ENCODE measurements at regions not wholly inside any gene's neighbourhood (a gene's known extent, or its start where the extent isn't known, plus 50 kb on each side); places are given as distances from the start of the nearest gene placed in this dataset.

DNA sequence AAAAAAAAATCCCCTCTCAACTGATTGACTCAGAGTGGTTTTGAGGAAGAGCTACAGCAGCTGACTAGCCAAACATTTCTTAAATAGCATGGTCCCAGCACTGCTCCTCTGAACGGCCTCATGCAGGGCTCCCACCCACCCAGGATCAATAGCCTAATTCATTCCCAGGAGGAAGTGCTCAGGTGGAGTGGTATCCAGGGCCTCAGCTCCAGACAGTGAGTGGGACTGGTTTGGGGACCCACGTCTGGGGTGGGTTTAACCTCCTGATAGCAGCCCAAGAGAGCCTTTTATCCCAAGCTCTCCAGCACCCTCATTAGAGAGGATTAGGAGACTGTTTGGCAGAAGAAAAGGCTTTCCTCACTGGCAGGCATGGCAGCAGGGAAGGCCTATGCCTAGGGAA, 68.5 kb upstream of the CDH5 start:
- TF ChIP-seq, protein P1, sequence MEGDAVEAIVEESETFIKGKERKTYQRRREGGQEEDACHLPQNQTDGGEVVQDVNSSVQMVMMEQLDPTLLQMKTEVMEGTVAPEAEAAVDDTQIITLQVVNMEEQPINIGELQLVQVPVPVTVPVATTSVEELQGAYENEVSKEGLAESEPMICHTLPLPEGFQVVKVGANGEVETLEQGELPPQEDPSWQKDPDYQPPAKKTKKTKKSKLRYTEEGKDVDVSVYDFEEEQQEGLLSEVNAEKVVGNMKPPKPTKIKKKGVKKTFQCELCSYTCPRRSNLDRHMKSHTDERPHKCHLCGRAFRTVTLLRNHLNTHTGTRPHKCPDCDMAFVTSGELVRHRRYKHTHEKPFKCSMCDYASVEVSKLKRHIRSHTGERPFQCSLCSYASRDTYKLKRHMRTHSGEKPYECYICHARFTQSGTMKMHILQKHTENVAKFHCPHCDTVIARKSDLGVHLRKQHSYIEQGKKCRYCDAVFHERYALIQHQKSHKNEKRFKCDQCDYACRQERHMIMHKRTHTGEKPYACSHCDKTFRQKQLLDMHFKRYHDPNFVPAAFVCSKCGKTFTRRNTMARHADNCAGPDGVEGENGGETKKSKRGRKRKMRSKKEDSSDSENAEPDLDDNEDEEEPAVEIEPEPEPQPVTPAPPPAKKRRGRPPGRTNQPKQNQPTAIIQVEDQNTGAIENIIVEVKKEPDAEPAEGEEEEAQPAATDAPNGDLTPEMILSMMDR (IDR thresholded peaks at IDR 0.05): no peak
- no peak for TF ChIP-seq POLR2A (IDR thresholded peaks at IDR 0.05)
- no peaks in the 10 kb centered on the region for H3K36me3 ChIP-seq
- no peaks in the 10 kb centered on the region for H3K27me3 ChIP-seq
- H3K4me3 ChIP-seq: no peak overlapping the region
- no peaks in the 10 kb centered on the region for H3K9me3 ChIP-seq
- DNase-seq: peak in 1 of 3 donors; percentile 11
- no peak overlapping the region for H3K27ac ChIP-seq
- no peaks in the 10 kb centered on the region for H3K4me1 ChIP-seq

DNA sequence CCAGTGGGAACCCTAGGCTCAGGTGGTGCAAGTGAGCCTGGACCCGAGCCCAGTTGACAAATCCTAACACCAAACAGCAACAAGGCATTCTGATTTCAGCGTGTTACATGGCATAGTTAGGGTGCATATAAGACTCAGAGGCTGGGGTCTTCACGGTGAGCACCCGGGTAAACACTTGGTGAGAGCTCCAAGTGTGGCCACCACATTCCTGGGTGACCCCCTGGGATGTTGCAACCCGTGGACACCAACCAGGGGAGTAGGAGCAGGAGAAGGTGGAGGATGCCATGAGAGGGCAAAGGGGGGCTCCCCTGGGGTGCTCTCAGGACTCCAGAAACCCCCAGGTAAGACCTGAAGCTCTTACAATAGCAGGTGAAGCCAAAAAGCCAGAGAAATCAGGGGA, 69.9 kb upstream of the CDH5 start:
- Histone ChIP-seq H3K27me3 (no peaks in the 10 kb centered on the region), H3K4me3 (no peak overlapping the region), H3K27ac (no peak overlapping the region), H3K4me1 (no peaks in the 10 kb centered on the region), H3K9me3 (no peaks in the 10 kb centered on the region), H3K36me3 (no peaks in the 10 kb centered on the region)
- TF ChIP-seq POLR2A (IDR thresholded peaks at IDR 0.05): no peak
- peak in 1 of 3 donors; percentile 11 for DNase-seq

DNA sequence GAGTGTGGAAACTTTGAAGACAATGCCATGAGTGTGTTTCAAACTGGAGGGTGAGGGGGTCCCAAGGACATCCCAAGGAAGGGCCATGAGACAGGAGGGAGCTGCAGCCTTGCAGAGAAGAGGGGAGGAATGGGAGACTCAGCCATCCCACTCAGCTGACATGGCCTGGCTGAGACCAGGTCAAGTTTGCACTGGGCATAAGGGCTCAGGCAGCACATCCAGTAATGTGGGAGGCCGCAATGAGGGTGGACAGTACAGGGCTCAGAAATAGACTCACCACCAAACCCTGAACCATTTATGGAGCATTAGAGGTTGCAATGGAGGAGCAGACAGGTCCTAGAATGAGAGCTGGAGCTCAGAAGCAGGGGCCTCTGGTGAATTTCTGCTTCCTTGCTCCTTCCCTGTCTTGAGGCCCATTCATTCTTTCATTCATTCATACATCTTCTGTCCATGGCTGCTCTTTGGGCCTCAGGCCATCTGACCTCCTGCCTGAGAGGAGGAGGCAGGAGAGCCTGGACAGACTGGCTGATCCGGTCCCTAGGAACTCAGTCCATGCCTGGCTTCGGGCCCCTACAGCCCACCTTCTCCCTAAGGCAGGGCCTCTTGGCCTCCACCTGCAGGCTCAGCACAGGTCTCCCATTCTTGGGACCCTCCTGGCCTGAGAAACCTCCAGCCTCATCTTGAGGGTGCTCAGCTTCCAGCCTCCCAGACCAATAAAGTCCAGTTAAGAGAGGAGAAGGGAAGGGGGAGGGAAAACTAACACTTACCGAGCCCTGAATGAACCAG, 70.5 kb upstream of the CDH5 start:
- Histone ChIP-seq H3K4me3 (no peak overlapping the region), H3K4me1 (no peaks in the 10 kb centered on the region), H3K9me3 (no peaks in the 10 kb centered on the region), H3K27me3 (no peaks in the 10 kb centered on the region), H3K36me3 (no peaks in the 10 kb centered on the region), H3K27ac (no peak overlapping the region)
- DNase-seq: peak in 2 of 3 donors; percentile 4 to 28
- TF ChIP-seq, protein P1 (IDR thresholded peaks at IDR 0.05): no peak
- TF ChIP-seq POLR2A (IDR thresholded peaks at IDR 0.05): no peak

DNA sequence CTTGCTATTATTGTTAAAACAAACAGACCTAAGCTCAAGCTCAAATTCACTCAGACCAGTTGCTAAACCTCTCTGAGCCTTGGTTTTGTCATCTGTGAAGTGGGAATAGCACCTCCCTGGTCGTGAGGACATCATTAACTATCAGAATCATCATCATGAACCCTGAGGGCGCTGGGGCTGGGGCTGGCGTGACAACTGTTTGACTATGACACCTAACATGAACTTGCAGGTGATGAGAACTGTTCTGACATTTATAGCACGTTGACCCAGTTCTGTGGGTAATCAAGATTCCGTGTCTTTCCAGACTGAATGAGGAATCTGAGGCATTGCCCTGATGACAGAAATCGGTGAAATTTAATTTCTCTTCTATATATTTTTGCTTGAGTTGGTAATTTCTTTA, 71.3 kb upstream of the CDH5 start:
- TF ChIP-seq, protein P1 (IDR thresholded peaks at IDR 0.05): no peak
- no peak for TF ChIP-seq POLR2A (IDR thresholded peaks at IDR 0.05)
- no peaks in the 10 kb centered on the region for H3K9me3 ChIP-seq
- H3K36me3 ChIP-seq: no peaks in the 10 kb centered on the region
- H3K4me1 ChIP-seq: no peaks in the 10 kb centered on the region
- peak in 1 of 3 donors; percentile 14 for DNase-seq
- no peaks in the 10 kb centered on the region for H3K27me3 ChIP-seq
- no peak overlapping the region for H3K4me3 ChIP-seq
- no peak overlapping the region for H3K27ac ChIP-seq

DNA sequence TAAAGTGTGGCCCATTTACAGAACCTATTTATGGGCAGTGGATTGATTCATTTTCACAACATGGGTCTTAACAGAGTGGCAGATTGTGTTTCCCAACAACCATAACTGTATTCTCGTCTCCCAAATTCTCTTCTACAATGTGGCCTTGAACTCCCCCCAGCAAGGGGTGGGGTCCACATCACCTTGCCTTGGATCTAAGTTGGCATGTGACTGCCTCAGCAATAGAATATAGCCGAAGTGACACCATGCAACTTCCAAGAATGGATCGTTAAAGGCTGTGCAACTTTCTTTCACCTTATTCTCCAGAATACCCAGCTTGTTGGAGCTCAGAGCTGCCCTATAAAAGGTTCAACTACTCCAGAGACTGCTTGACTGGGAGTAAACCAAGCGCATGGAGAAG, 72.0 kb upstream of the CDH5 start:
- H3K4me1 ChIP-seq: no peaks in the 10 kb centered on the region
- H3K4me3 ChIP-seq: no peak overlapping the region
- no peaks in the 10 kb centered on the region for H3K36me3 ChIP-seq
- no peaks in the 10 kb centered on the region for H3K9me3 ChIP-seq
- DNase-seq: no peak
- H3K27me3 ChIP-seq: no peaks in the 10 kb centered on the region
- H3K27ac ChIP-seq: no peak overlapping the region
- TF ChIP-seq POLR2A (IDR thresholded peaks at IDR 0.05): no peak

DNA sequence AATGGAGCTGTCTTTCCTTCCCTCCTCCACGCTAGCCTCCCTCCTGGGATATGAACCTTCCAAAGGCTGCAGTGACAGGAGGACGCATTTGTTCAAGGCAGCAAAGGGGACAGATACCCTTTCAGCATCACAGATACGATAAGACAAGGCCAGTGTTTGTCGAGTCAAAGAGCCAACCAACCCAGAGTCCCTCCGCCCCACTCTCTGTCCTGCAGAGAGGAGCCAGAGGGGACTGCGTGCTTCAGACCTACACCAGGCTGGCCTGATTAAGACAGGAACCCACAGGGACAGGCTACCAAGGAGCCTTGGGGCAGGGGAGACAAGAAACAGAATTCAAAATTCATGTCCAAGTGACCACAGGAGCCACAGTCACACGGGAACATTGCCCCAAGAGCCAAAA, 72.6 kb upstream of the CDH5 start:
- DNase-seq: no peak
- H3K27ac ChIP-seq: no peak overlapping the region

More for the DNA sequence above, 72.6 kb upstream of the CDH5 start:
- no peaks in the 10 kb centered on the region for H3K9me3 ChIP-seq
- no peaks in the 10 kb centered on the region for H3K27me3 ChIP-seq
- TF ChIP-seq, protein P1 (IDR thresholded peaks at IDR 0.05): no peak
- no peak for TF ChIP-seq POLR2A (IDR thresholded peaks at IDR 0.05)
- no peaks in the 10 kb centered on the region for H3K4me1 ChIP-seq
- no peaks in the 10 kb centered on the region for H3K36me3 ChIP-seq
- no peak overlapping the region for H3K4me3 ChIP-seq

Measured in Peyer's patch (tissue), 4 donors.